ENCODE measurements at regions not wholly inside any gene's neighbourhood (a gene's known extent, or its start where the extent isn't known, plus 50 kb on each side); places are given as distances from the start of the nearest gene placed in this dataset.

- no peaks in the 10 kb centered on the region for H3K79me2 ChIP-seq (ENCODE audit: insufficient read depth, low read length)
- TF ChIP-seq, protein P1, sequence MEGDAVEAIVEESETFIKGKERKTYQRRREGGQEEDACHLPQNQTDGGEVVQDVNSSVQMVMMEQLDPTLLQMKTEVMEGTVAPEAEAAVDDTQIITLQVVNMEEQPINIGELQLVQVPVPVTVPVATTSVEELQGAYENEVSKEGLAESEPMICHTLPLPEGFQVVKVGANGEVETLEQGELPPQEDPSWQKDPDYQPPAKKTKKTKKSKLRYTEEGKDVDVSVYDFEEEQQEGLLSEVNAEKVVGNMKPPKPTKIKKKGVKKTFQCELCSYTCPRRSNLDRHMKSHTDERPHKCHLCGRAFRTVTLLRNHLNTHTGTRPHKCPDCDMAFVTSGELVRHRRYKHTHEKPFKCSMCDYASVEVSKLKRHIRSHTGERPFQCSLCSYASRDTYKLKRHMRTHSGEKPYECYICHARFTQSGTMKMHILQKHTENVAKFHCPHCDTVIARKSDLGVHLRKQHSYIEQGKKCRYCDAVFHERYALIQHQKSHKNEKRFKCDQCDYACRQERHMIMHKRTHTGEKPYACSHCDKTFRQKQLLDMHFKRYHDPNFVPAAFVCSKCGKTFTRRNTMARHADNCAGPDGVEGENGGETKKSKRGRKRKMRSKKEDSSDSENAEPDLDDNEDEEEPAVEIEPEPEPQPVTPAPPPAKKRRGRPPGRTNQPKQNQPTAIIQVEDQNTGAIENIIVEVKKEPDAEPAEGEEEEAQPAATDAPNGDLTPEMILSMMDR (IDR thresholded peaks at IDR 0.05; ENCODE audit: insufficient read depth, low read depth, low read length), result no peak
- no peak for TF ChIP-seq EZH2 (IDR thresholded peaks at IDR 0.05; ENCODE audit: insufficient read depth, low read length)
- no peak overlapping the region for H3K4me2 ChIP-seq (ENCODE audit: low read length)
- Mint-ChIP-seq H3K27me3 (ENCODE audit: low read depth, unreplicated experiment) (peaks cover 17% of the 10 kb centered on the region), H3K36me3 (ENCODE audit: low read depth, unreplicated experiment) (no peaks in the 10 kb centered on the region), H3K27ac (ENCODE audit: unreplicated experiment) (no peak overlapping the region), H3K9me3 (ENCODE audit: unreplicated experiment) (peaks cover 3% of the 10 kb centered on the region), H3K4me3 (ENCODE audit: unreplicated experiment) (no peak overlapping the region), H3K4me1 (ENCODE audit: low read depth, unreplicated experiment) (peaks cover 2% of the 10 kb centered on the region)
- H3K36me3 ChIP-seq (ENCODE audit: insufficient read depth, low read length), result no peaks in the 10 kb centered on the region
- no peaks in the 10 kb centered on the region for H3K9me3 ChIP-seq (ENCODE audit: insufficient read depth, low read depth, low read length)
- H3K4me1 ChIP-seq (ENCODE audit: insufficient read depth, low read length), result no peaks in the 10 kb centered on the region
- H3K27ac ChIP-seq (ENCODE audit: low read depth, low read length), result no peak overlapping the region
- H3K4me3 ChIP-seq (ENCODE audit: insufficient read depth, low read depth, low read length), result no peak overlapping the region
- FAIRE-seq, result no peak
- DNase-seq (ENCODE audit: low read depth), result no peak
- peaks cover 3% of the 10 kb centered on the region for H3K27me3 ChIP-seq (ENCODE audit: insufficient read depth, low read length)
- no peak overlapping the region for H2AFZ ChIP-seq (ENCODE audit: low read depth, low read length)
- no peak overlapping the region for H3K9ac ChIP-seq (ENCODE audit: low read length)
- no peaks in the 10 kb centered on the region for H4K20me1 ChIP-seq (ENCODE audit: insufficient read depth, low read length)
Measured at GRCh38 chr16:65916995-65917394, 449.5 kb upstream of the CDH5 start.

DNA sequence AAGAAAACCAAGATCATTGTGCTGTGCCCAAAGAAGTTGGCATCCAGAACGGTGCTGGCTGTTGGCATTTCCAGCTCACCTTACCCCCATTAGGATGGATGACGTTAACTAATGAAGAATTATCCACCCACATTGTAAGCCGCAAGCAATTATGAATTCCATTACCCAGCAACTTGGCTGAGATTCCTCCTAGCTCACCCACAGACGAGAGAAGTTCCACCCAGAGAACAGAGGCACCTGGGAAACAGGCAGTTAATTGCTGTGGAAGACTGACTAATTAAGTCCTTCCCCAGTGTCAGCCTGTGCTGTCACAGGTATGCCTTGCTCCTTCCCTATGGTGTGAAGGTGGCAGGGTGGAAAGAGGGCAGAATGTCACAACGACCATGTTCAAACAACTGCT lies 456.2 kb upstream of the CDH5 start:
- Histone ChIP-seq H3K36me3 (ENCODE audit: insufficient read depth, low read length) (no peaks in the 10 kb centered on the region), H3K27ac (ENCODE audit: low read depth, low read length) (no peak overlapping the region), H3K27me3 (ENCODE audit: insufficient read depth, low read length) (peaks cover 2% of the 10 kb centered on the region), H4K20me1 (ENCODE audit: insufficient read depth, low read length) (no peaks in the 10 kb centered on the region), H3K4me1 (ENCODE audit: insufficient read depth, low read length) (no peaks in the 10 kb centered on the region), H3K4me3 (ENCODE audit: insufficient read depth, low read depth, low read length) (no peak overlapping the region), H3K9ac (ENCODE audit: low read length) (no peak overlapping the region), H2AFZ (ENCODE audit: low read depth, low read length) (no peak overlapping the region), H3K4me2 (ENCODE audit: low read length) (no peak overlapping the region), H3K9me3 (ENCODE audit: insufficient read depth, low read depth, low read length) (no peaks in the 10 kb centered on the region), H3K79me2 (ENCODE audit: insufficient read depth, low read length) (no peaks in the 10 kb centered on the region)
- H3K27ac Mint-ChIP-seq (ENCODE audit: unreplicated experiment), result no peak overlapping the region
- no peaks in the 10 kb centered on the region for H3K9me3 Mint-ChIP-seq (ENCODE audit: unreplicated experiment)
- DNase-seq (ENCODE audit: low read depth), result no peak
- no peaks in the 10 kb centered on the region for H3K4me1 Mint-ChIP-seq (ENCODE audit: low read depth, unreplicated experiment)
- H3K36me3 Mint-ChIP-seq (ENCODE audit: low read depth, unreplicated experiment), result no peaks in the 10 kb centered on the region
- no peak overlapping the region for H3K4me3 Mint-ChIP-seq (ENCODE audit: unreplicated experiment)
- no peak for FAIRE-seq
- H3K27me3 Mint-ChIP-seq (ENCODE audit: low read depth, unreplicated experiment), result peaks cover 28% of the 10 kb centered on the region
- TF ChIP-seq EZH2 (IDR thresholded peaks at IDR 0.05; ENCODE audit: insufficient read depth, low read length), result no peak
- TF ChIP-seq, protein P1 (IDR thresholded peaks at IDR 0.05; ENCODE audit: insufficient read depth, low read depth, low read length), result no peak

DNA sequence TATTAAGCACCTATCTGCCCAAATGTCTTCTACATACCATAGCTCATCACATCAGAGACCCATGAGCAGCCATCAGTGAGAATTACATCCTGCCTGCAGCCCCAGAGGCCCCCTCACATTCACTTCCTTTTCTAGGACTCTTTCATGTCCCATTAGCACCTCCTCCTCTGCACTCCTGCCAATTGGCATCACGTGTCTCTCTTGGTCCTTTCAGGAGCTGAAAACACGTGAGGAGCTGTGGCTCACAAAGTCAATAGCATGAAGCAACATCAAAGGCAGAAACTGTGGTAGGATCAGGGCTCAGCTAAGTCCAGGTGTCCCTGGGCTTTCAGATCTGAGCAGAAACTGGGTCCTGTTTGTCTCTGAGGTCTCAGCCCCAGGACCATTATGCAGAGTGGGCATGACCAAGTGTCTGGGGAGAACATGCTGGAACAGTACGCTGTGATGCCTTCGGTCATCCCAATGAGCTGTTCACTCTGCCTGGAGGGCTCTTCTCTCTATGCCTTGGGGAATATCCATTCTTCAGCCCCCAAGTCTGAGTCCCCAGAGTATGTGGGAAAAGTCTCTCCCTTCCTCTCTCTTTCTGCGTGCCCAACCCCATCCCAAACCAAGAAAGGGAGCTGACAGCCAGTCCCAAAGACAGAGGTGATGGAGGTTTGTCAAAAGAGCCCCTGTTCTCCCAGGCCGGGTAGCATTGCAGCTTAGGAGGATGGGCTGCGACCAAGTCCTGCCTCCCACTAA lies 457.0 kb upstream of the CDH5 start:
- Histone ChIP-seq H3K4me2 (ENCODE audit: low read length) (no peak overlapping the region), H3K79me2 (ENCODE audit: insufficient read depth, low read length) (no peaks in the 10 kb centered on the region), H2AFZ (ENCODE audit: low read depth, low read length) (no peak overlapping the region), H3K9ac (ENCODE audit: low read length) (no peak overlapping the region), H3K36me3 (ENCODE audit: insufficient read depth, low read length) (no peaks in the 10 kb centered on the region), H3K4me1 (ENCODE audit: insufficient read depth, low read length) (no peaks in the 10 kb centered on the region), H3K9me3 (ENCODE audit: insufficient read depth, low read depth, low read length) (no peaks in the 10 kb centered on the region), H3K27me3 (ENCODE audit: insufficient read depth, low read length) (peaks cover 4% of the 10 kb centered on the region), H4K20me1 (ENCODE audit: insufficient read depth, low read length) (no peaks in the 10 kb centered on the region), H3K27ac (ENCODE audit: low read depth, low read length) (no peak overlapping the region), H3K4me3 (ENCODE audit: insufficient read depth, low read depth, low read length) (no peak overlapping the region)
- no peak for FAIRE-seq
- no peak overlapping the region for H3K4me3 Mint-ChIP-seq (ENCODE audit: unreplicated experiment)
- no peaks in the 10 kb centered on the region for H3K4me1 Mint-ChIP-seq (ENCODE audit: low read depth, unreplicated experiment)
- H3K27ac Mint-ChIP-seq (ENCODE audit: unreplicated experiment), result no peak overlapping the region
- H3K27me3 Mint-ChIP-seq (ENCODE audit: low read depth, unreplicated experiment), result peaks cover 33% of the 10 kb centered on the region
- DNase-seq (ENCODE audit: low read depth), result no peak
- H3K36me3 Mint-ChIP-seq (ENCODE audit: low read depth, unreplicated experiment), result no peaks in the 10 kb centered on the region
- H3K9me3 Mint-ChIP-seq (ENCODE audit: unreplicated experiment), result no peaks in the 10 kb centered on the region
- no peak for TF ChIP-seq EZH2 (IDR thresholded peaks at IDR 0.05; ENCODE audit: insufficient read depth, low read length)
- TF ChIP-seq, protein P1 (IDR thresholded peaks at IDR 0.05; ENCODE audit: insufficient read depth, low read depth, low read length), result no peak
